ENCODE measurements at regions not wholly inside any gene's neighbourhood (a gene's known extent, or its start where the extent isn't known, plus 50 kb on each side); places are given as distances from the start of the nearest gene placed in this dataset.
"Not testable (repeated sequence)": the region's sequence is repeated elsewhere in the genome, so short reads cannot be mapped to it uniquely, and the experiment has no call there.

GRCh38 chr2:89160306-89160705 lies 468.8 kb downstream of the RPIA start:
- not testable (repeated sequence) for TF ChIP-seq POLR2A (IDR thresholded peaks at IDR 0.05); CTCF (IDR thresholded peaks at IDR 0.05 in 4 of 5, conservative IDR thresholded peaks at IDR 0.05 in 1 of 5)

Measured in gastrocnemius medialis (tissue), 4 donors.